ENCODE measurements at regions not wholly inside any gene's neighbourhood (a gene's known extent, or its start where the extent isn't known, plus 50 kb on each side); places are given as distances from the start of the nearest gene placed in this dataset.

DNA sequence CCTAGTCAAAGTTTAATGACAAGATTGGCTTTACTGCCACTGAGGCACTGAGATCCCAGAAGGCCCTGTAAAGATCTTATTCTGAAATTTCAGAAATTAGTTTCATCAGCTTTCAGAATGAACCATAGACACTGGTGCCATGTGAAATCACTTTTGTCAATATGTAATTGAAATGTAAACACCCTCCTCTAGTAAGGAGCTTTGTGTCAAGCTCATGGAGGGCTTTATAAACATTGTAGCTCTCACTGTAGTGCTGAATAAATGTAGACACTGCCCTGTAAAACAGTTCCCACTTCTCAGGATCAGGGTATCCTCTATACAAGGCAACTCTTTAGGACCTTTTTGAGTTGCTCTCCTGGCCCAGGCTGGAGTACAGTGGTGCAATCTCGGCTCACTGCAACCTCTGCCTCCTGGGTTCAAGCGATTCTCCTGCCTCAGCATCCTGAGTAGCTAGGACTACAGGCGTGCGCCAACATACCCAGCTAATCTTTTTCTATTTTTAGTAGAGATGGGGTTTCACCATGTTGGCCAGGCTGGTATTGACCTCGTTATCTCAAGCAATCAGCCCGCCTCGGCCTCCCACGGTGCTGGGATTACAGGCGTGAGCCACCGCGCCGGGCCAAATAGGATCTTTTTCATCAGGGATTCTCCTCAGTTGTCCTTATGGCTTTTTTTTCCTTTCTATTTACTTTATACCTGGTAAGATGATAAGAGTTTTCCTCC lies 1823.9 kb upstream of the CDH9 start:
- no peak for TF ChIP-seq CTCF (IDR thresholded peaks at IDR 0.05)
- no peak for TF ChIP-seq ZFX (IDR thresholded peaks at IDR 0.05; ENCODE audit: borderline replicate concordance)
